GM19455 (cell line): ENCODE measurements at regions not wholly inside any gene's neighbourhood (a gene's known extent, or its start where the extent isn't known, plus 50 kb on each side); places are given as distances from the start of the nearest gene placed in this dataset.
"Not testable (repeated sequence)": the region's sequence is repeated elsewhere in the genome, so short reads cannot be mapped to it uniquely, and the experiment has no call there.

Source experiments
- ATAC-seq: cut with Tn5 transposase; IDR thresholded peaks from one replicate; pipeline ENCODE4 v1.9.1; 2021; ENCODE audit not compliant: unreplicated experiment

- no peak for ATAC-seq
These were observed 208.2 kb upstream of the ZNF217 start for GRCh38 chr20:53801609-53802370.

- no peak for ATAC-seq
These were observed 207.4 kb upstream of the ZNF217 start for GRCh38 chr20:53800883-53801604.

GRCh38 chr20:53800418-53800817 is 206.8 kb upstream of the ZNF217 start:
- ATAC-seq = no peak

- ATAC-seq = no peak
These were observed 203.4 kb upstream of the ZNF217 start for GRCh38 chr20:53797085-53797484.

GRCh38 chr20:53795170-53795569 is 201.5 kb upstream of the ZNF217 start:
- ATAC-seq = no peak

DNA sequence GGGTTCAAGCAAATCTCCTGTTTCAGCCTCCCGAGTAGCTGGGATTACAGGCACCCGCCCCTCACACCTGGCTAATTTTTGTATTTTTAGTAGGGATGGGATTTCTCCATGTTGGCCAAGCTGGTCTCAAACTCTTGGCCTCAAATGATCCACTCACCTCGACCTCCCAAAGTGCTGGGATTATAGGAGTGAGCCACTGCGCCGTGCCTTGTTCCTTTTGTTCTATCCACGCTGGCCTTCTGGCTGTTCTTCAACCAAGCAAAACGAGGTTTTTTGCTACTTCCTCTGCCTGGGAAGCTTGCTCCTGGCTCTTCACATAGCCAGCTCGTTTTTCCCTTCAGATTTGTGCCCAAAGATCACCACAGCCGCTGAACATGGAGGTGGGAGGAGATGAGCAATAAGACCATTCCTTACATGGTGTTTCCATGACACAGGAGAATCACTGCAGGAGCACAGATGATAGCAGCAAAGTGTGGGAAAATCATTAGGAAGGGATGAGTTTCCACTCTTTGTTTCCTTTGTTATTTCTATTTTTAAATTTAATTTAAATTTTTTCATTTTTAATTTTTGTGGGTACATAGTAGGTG is 201.0 kb upstream of the ZNF217 start:
- no peak for ATAC-seq

- ATAC-seq = no peak
These were observed 200.2 kb upstream of the ZNF217 start for GRCh38 chr20:53793783-53794383.

DNA sequence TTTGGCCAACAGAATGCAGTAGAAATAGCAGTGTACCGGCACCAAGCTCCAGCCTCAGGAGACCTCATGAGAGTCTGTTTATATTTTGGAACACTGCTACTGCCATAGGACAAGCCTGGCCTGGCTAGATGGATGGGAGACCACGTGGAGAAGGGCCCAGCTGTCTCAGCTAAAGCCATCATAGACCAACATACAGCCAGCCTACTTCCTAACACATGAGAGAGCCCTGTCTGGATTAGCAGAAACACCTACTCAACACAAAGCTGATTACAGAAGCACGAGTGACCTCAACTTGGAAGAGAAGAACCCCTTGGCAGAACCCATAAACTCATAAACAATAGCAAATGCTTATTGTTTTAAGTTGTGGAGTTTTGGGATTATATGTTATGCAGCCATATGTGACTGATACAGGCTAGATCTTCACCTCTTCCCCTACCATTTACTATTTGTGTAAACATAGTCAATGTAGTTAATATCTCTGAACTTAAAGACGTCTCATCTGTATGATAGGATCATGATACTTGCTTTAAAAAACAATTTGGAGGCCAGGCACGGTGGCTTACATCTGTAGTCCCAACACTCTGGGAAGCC is 199.4 kb upstream of the ZNF217 start:
- ATAC-seq = no peak

GRCh38 chr20:53789989-53790675 is 196.5 kb upstream of the ZNF217 start:
- ATAC-seq = no peak

DNA sequence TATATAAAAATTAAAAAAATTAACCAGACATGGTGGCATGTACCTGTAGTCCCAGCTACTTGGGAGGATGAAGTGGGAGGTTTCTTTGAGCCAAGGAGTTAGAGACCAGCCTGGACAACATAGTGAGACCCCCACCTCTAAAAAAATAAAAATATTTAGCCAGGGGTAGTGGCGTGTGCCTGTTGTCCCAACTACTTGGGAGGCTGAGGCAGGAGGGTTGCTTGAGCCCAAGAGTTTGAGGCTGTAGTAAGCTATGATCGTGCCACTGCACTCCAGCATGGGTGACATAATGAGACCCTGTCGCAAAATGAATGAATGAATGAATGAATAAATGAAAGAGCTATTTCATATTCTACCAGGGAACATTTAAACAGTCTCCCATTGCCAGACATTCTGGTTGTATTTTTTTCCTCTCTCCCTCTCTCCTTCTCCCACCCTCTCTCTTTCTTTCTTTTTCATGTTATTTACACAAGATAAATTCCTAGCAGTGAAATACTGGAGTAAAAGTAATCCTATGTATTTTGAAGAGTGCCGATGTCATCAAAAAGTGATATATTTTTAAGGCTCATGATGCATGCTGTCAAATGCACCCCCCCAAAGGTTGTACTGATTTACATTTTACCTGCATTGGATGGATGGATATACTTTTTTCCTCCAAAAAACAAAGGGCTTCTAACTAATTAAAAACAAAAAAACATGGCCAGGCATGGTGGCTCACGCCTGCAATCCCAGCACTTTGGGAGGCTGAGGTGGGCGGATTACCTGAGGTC is 194.8 kb upstream of the ZNF217 start:
- no peak for ATAC-seq

DNA sequence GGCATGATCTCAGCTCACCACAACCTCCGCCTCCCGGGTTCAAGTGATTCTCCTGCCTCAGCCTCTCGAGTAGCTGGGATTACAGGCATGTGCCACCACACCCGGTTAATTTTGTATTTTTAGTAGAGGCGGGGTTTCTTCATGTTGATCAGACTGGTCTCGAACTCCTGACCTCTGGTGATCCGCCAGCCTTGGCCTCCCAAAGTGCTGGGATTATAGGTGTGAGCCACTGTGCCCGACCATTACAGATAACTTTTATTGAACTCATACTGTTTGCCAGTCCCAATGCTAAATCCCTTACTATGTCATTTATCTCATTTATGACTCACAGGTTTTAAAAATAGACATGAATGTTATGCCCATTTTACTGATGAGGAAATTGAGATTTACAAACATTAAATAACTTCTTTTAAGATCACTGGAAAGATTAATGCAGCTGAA is 193.9 kb upstream of the ZNF217 start:
- not testable (repeated sequence) for ATAC-seq

- no peak for ATAC-seq
These were observed 193.0 kb upstream of the ZNF217 start for GRCh38 chr20:53786445-53787267.

DNA sequence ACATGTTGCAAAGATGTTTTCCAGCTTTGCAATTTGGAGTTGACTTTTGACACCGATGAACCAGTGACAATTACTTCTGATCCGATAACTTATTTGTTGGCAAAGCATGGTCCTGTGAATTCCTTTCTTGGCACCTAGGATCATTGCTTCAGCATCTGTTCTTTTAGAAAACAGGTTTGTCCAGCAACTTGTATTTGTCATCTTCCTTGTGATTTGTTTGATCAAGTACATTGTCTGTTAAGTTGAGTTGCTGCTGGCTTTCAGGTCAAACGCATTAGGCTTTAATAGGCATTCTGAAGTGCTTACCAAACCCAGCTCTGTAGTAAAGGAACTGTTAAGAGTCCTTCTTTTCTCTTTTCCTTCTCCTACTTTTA is 192.4 kb upstream of the ZNF217 start:
- no peak for ATAC-seq

GRCh38 chr20:53785320-53785719 is 191.7 kb upstream of the ZNF217 start:
- no peak for ATAC-seq

- ATAC-seq = no peak
These were observed 190.1 kb upstream of the ZNF217 start for GRCh38 chr20:53783768-53784167.

GRCh38 chr20:53782612-53783246 is 189.1 kb upstream of the ZNF217 start:
- no peak for ATAC-seq

- no peak for ATAC-seq
These were observed 186.2 kb upstream of the ZNF217 start for GRCh38 chr20:53779822-53780221.

DNA sequence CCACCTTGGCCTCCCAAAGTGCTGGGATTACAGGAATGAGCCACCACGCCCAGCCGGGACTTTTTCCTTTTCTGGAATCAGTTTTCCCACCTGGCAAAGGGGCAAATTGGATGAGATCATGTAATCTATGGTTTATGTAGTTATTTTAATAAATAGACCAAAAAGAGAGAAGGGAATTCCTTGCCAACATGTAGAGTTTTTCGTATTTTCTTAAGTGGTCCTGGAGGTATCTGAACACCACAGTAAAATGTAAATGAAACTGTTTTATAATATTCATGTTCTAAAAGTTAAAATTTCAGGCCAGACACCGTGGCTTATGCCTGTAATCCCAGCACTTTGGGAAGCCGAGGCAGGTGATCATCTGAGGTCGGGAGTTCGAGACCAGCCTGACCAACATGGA is 185.1 kb upstream of the ZNF217 start:
- no peak for ATAC-seq

GRCh38 chr20:53778041-53778516 is 184.4 kb upstream of the ZNF217 start:
- no peak for ATAC-seq
